ENCODE measurements at regions not wholly inside any gene's neighbourhood (a gene's known extent, or its start where the extent isn't known, plus 50 kb on each side); places are given as distances from the start of the nearest gene placed in this dataset.

DNA sequence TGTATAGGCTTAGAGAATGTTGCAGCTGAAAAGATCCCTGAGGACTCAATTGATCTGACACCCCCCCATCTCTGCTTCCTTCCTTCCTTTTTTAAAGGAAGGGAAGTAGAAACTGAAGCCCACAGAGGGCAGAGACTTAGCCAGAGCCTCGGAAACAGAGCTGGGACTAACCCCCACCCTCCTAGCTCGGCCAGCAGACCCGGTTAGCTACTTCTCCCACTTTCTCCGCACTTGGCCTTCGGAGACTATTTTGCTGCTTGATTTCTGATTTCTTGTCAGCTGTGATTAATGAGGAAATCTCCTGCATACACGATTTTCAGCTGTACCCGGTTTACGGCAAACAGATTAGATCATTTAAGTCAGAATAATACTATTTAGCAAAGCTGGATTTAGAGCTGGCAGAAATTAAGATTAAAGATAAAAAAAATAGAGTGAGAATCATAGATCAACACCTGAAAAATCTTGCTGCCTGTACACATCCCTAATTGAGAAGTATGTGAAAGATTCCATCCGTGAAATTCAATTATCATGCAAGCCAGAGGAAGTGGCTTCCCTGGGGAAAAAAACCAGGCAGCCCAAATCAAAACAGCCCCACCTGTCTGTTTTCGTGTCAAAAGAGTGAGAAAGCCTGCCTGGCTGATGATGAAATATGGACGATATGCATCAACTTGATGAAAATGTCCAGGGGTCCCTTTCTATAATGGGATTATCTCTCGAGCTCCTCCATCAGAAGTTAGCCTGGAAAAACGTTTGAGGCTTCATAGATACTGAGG is 159.5 kb upstream of the SHB start:
- no peak for DNase-seq (ENCODE audit: low read depth in 2 of 2)

GRCh38 chr9:38227656-38228055 is 158.6 kb upstream of the SHB start:
- peak in 1 of 2 experiments; percentile 10 for DNase-seq (ENCODE audit: low read depth in 2 of 2)

DNA sequence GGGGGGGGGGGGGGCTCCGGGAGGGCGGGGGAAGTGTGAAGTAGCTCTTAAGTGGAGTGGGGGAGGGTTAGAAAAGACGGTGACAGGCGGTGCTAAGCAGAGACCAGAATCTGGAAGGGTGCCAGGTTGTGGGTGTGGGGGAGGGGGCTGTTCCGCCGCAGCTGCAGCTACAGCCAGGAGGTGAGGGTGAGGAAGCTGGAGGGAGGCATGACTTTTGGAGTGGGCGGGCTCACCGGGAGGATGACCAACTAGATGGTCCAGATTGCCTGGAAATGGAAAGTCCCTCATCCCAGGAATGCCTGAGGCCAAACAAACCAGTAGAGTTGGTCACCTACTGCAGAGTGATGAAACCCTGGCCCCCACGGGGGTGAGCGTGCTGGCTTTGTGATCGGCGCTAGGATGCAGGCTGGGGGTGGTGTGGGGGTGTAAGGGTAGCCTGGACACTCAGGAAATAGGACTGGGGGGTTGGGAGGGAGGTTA is 158.1 kb upstream of the SHB start:
- peak; percentile 25 to 26 for DNase-seq (ENCODE audit: low read depth in 2 of 2)

GRCh38 chr9:38226491-38226951 is 157.5 kb upstream of the SHB start:
- no peak for DNase-seq (ENCODE audit: low read depth in 2 of 2)

- no peak for DNase-seq (ENCODE audit: low read depth in 2 of 2)
Measured at GRCh38 chr9:38224941-38225340, 155.9 kb upstream of the SHB start.

DNA sequence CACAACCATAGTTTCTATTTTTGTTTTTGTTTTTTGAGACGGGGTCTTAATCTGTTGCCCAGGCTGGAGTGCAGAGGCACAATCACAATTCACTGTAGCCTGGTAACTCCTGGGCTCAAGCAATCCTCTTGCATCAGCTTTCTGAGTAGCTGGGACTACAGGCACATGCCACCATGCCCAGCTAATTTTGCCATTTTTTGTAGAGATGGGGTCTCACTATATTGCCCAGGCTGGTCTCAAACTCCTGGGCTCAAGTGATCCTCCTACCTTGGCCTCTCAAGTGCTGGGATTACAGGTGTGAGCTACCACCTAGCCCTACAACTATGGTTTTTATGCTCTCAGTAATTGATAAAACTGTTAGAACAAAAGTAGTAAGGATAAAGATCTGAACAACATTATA is 147.5 kb upstream of the SHB start:
- no peak for DNase-seq (ENCODE audit: low read depth in 2 of 2)

- DNase-seq (ENCODE audit: low read depth in 2 of 2), result no peak
Measured at GRCh38 chr9:38215465-38215864, 146.4 kb upstream of the SHB start.

GRCh38 chr9:38214432-38214831 is 145.4 kb upstream of the SHB start:
- DNase-seq (ENCODE audit: low read depth in 2 of 2), result no peak

DNA sequence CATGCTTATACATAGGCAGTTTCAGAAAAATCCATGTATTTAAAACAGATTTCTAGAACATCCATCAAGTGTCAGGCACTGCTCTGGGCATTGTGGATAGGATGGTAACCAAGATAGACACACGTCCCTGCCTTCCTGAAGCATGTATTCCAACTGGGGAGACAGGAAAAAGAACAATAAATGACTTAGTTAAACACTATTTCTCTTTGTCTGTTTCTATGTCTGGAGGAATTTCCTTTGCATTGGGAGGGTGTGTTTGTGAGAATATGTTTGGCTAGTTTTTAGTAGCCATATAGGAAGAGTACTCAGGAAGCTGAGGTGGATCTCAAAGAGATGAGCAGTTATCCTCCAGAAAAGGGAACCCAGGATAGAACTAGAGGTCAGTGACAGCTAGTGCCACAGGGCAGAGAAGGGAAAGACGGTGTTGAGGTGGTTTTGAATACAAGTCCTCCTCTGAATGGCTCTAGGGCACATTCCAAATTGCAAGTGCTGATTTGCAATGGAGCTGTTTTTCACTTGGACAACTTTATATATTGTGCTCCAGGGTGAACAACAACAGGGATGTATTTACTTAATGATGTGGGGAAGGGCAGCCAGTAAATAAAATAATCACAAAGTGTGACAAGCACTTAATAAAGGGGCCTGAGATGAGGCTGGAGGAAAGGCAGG is 144.7 kb upstream of the SHB start:
- DNase-seq (ENCODE audit: low read depth in 2 of 2), result no peak

DNA sequence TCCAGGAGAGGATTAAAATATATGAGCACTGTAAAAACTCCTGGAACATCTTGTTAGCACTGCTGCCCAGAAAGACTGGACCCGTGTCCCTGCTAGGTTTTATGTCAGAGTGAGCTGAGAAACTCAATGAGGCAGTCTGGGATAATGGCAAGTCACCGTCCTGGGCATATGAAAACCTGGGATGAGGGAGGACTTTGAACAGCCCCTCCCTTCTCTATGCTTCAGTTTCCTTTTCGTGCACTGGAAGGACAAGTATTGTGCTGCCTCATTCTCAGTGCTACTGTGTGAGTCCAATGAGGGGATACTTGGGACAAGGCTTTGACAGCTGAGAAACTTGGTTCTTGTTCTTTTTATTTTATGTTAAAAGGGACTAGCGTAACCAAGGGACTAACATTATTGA is 143.0 kb upstream of the SHB start:
- DNase-seq (ENCODE audit: low read depth in 2 of 2), result no peak

- DNase-seq (ENCODE audit: low read depth in 2 of 2), result no peak
Measured at GRCh38 chr9:38211002-38211401, 142.0 kb upstream of the SHB start.

- no peak for DNase-seq (ENCODE audit: low read depth in 2 of 2)
Measured at GRCh38 chr9:38208206-38208901, 139.3 kb upstream of the SHB start.

DNA sequence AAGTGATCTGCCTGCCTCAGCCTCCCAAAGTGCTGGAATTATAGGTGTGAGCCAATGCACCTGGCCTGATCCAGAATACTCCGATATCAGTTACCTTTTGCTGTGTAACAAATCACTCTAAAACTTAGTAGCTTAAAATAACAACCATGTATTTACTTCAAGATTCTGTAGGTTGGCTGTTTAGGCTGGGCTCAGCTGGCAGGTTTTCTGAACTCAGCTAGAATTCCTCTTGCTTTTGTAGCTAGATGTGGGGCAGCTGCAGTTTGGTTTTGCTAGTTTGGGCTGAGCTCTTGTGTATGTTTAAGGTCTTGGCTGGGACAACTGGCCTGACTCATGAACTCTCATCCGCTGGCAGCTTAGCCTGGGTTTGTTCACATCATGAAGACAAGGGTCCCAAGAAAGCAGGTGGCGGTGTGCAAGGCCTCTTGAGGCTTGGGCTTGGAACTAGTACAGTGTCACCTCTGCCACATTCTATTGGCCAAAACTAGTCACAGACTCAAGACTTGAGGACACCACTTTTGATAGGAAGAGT is 138.3 kb upstream of the SHB start:
- no peak for DNase-seq (ENCODE audit: low read depth in 2 of 2)

DNA sequence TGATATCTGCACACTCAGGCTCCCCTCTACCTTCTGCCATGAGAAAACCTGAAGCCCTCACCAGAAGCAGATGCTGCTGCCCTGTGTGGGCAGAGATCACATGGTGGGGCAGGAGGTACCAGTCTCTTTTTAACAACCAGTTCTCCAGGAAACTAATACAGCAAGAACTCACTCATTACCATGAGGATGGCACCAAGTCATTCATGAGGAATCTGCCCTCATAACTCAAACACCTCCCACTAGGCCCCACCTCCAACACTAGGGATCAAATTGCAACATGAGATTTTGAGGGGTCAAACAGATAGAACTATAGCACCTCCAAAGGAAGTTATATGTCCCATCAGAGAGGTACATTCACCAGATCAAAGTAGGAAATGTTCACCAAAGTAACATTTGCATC is 136.3 kb upstream of the SHB start:
- no peak for DNase-seq (ENCODE audit: low read depth in 2 of 2)

GRCh38 chr9:38202336-38202938 is 133.4 kb upstream of the SHB start:
- no peak for DNase-seq (ENCODE audit: low read depth in 2 of 2)

GRCh38 chr9:38201844-38202243 is 132.8 kb upstream of the SHB start:
- DNase-seq (ENCODE audit: low read depth in 2 of 2), result no peak

- no peak for DNase-seq (ENCODE audit: low read depth in 2 of 2)
Measured at GRCh38 chr9:38200431-38200830, 131.4 kb upstream of the SHB start.

GRCh38 chr9:38198140-38198539 is 129.1 kb upstream of the SHB start:
- DNase-seq (ENCODE audit: low read depth in 2 of 2), result no peak

- DNase-seq (ENCODE audit: low read depth in 2 of 2), result no peak
Measured at GRCh38 chr9:38196714-38197113, 127.7 kb upstream of the SHB start.

DNA sequence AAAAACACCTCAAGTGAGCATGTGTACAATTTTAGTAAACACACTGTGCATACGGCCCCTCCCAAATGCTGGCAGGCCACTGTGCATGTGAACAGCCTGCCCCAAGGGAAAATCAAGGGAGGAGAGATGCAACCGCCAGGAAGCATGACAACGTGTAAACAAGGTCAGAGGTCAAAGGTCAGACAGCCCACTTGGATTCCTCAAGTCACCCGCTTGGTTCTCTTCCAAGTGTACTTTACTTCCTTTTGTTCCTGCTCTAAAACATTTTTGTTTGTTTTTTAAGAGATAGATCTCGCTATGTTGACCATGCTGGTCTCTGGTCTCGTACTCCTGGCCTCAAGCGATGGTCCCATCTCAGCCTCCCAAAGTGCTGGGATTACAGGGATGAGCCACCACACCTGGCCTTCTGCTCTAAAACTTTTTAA is 126.7 kb upstream of the SHB start:
- DNase-seq (ENCODE audit: low read depth in 2 of 2), result no peak

GRCh38 chr9:38194870-38195269 is 125.8 kb upstream of the SHB start:
- no peak for DNase-seq (ENCODE audit: low read depth in 2 of 2)

DNA sequence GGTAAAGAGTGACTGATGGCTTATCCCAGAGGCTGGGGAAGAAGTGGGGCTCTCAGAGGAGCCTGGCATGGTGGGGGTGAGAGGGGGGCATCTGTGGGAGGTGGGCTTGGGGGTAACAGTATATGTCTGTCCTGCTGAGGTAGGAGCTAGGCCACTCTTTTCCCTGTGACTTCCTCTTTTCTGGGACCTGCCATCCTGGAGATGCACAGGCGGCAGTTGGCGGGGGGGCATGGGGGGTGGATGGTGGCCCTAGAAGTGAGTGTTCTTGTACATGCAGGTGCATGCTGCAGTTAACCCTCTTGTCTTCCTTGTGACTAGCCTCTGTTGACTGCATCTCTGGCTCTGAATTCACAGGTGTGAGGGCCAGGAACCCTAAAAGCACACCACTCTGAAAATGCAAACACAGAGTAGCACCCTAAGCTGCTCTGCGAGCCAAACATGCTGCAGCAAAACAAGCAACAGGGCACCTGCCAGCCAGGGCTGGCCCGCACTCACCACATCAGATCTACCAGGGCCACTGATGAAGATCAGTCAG is 123.8 kb upstream of the SHB start:
- no peak for DNase-seq (ENCODE audit: low read depth in 2 of 2)

Data from fibroblast of skin of left biceps (primary cell).